ENCODE measurements at regions not wholly inside any gene's neighbourhood (a gene's known extent, or its start where the extent isn't known, plus 50 kb on each side); places are given as distances from the start of the nearest gene placed in this dataset.

- intact Hi-C loops (cut with micrococcal nuclease): no loop called here
- DNase-seq (no peak), ATAC-seq (no peak)
- H3K36me3 ChIP-seq (ENCODE audit: control insufficient read depth in 2 of 3, insufficient read depth in 3 of 3, low read length in 3 of 3): no peaks in the 10 kb centered on the region
- Mint-ChIP-seq H3K9me3 (peaks cover 0 to 13% (median 6%) of the 10 kb centered on the region in 11 donors), H3K4me1 (no peaks in the 10 kb centered on the region), H3K36me3 (no peaks in the 10 kb centered on the region), H3K4me3 (no peak overlapping the region), H3K27ac (no peak overlapping the region), H3K27me3 (peaks cover 0 to 22% (median 9%) of the 10 kb centered on the region in 5 donors)
- ChIA-PET CTCF (no interaction called here), POLR2A (no interaction called here)
- H3K4me1 ChIP-seq (ENCODE audit: control insufficient read depth in 2 of 2, insufficient read depth in 2 of 2, low read length in 2 of 2): no peaks in the 10 kb centered on the region
- no peaks in the 10 kb centered on the region for H3K9me3 ChIP-seq (ENCODE audit: control insufficient read depth in 2 of 3, low read length in 3 of 3)
- H3K27me3 ChIP-seq (ENCODE audit: control insufficient read depth in 2 of 2, insufficient read depth in 2 of 2, low read length in 2 of 2): no peaks in the 10 kb centered on the region
- no peak overlapping the region for H3K4me3 ChIP-seq (ENCODE audit: low read length)
- no peak overlapping the region for H3K27ac ChIP-seq (ENCODE audit: low read depth, low read length)
Observed at GRCh38 chr4:74848774-74849173, 54.5 kb upstream of the BTC start.

DNA sequence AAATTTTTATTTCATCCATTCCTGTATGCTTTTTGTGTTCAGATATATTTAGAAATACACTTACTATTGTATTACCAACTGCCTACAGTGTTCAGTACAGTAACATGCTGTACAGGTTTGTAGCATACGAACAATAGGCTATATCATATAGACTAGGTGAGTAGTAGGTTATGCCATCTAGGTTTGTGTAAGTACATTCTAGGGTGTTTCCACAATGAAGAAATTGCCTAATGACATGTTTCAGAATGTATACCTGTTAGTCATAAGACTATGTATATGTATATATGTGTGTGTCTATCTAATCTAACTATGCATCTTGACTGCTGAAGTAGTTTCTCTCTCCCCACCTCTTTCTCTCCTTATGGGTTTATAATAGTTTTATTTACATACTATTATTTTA, 51.5 kb upstream of the BTC start:
- DNase-seq (no peak), ATAC-seq (no peak)
- Histone ChIP-seq H3K9me3 (ENCODE audit: control insufficient read depth in 2 of 3, low read length in 3 of 3) (no peaks in the 10 kb centered on the region), H3K4me3 (ENCODE audit: low read length) (no peak overlapping the region), H3K36me3 (ENCODE audit: control insufficient read depth in 2 of 3, insufficient read depth in 3 of 3, low read length in 3 of 3) (no peaks in the 10 kb centered on the region), H3K27me3 (ENCODE audit: control insufficient read depth in 2 of 2, insufficient read depth in 2 of 2, low read length in 2 of 2) (no peaks in the 10 kb centered on the region), H3K4me1 (ENCODE audit: control insufficient read depth in 2 of 2, insufficient read depth in 2 of 2, low read length in 2 of 2) (no peaks in the 10 kb centered on the region), H3K27ac (ENCODE audit: low read depth, low read length) (no peak overlapping the region)
- ChIA-PET CTCF (no interaction called here), POLR2A (no interaction called here)
- intact Hi-C loops (cut with micrococcal nuclease): no loop called here
- H3K9me3 Mint-ChIP-seq: peaks cover 0 to 13% (median 6%) of the 10 kb centered on the region in 11 donors
- no peaks in the 10 kb centered on the region for H3K36me3 Mint-ChIP-seq
- H3K4me3 Mint-ChIP-seq: no peak overlapping the region
- H3K27ac Mint-ChIP-seq: no peak overlapping the region
- no peaks in the 10 kb centered on the region for H3K4me1 Mint-ChIP-seq
- peaks cover 0 to 19% (median 5%) of the 10 kb centered on the region in 5 donors for H3K27me3 Mint-ChIP-seq

Measured in naive thymus-derived CD4-positive, alpha-beta T cell (primary cell).